IPS-15b (cell line): ENCODE measurements at regions not wholly inside any gene's neighbourhood (a gene's known extent, or its start where the extent isn't known, plus 50 kb on each side); places are given as distances from the start of the nearest gene placed in this dataset.
"Not testable (repeated sequence)": the region's sequence is repeated elsewhere in the genome, so short reads cannot be mapped to it uniquely, and the experiment has no call there.

Source experiments
- H3K27me3 ChIP-seq: one replicate; pipeline ENCODE4 v1.6.1; 2013; ENCODE audit warnings: low read length; ENCODE audit not compliant: control insufficient read depth, insufficient read depth
- H3K36me3 ChIP-seq: one replicate; pipeline ENCODE4 v1.6.1; 2013; ENCODE audit warnings: low read length; ENCODE audit not compliant: control insufficient read depth, insufficient read depth
- H3K4me1 ChIP-seq: one replicate; pipeline ENCODE4 v1.6.1; 2013; ENCODE audit warnings: mild to moderate bottlenecking, low read length; ENCODE audit not compliant: control insufficient read depth, insufficient read depth
- H3K4me3 ChIP-seq: one replicate; pipeline ENCODE4 v1.5.1; 2013; ENCODE audit warnings: low read depth, low read length
- H3K9ac ChIP-seq: one replicate; pipeline ENCODE4 v1.6.1; 2013; ENCODE audit warnings: low read depth, mild to moderate bottlenecking, low read length
- H3K9me3 ChIP-seq: one replicate; pipeline ENCODE4 v1.6.1; 2013; ENCODE audit warnings: mild to moderate bottlenecking, low read length; ENCODE audit not compliant: control insufficient read depth, insufficient read depth

DNA sequence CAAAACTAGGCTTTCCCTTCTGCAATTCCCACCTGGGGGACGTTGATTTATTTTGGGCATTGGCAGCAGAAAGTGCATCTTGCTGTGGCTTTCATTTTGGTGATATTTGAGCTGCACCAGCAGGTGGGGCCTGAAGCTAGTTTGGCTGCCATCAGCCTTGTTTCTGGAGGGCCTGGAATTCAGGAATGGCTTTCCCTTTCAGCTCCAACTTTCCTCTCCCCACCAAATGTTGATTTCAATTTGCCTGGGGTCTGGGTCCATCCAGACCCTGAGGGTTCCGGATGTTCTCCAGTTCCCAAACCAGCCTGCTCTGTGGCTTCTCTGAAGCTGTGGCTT lies 640.4 kb downstream of the TYW1 start:
- Histone ChIP-seq H3K9me3 (no peaks in the 10 kb centered on the region), H3K9ac (no peak overlapping the region), H3K4me1 (no peaks in the 10 kb centered on the region), H3K36me3 (no peaks in the 10 kb centered on the region), H3K4me3 (no peak overlapping the region), H3K27me3 (no peaks in the 10 kb centered on the region)

DNA sequence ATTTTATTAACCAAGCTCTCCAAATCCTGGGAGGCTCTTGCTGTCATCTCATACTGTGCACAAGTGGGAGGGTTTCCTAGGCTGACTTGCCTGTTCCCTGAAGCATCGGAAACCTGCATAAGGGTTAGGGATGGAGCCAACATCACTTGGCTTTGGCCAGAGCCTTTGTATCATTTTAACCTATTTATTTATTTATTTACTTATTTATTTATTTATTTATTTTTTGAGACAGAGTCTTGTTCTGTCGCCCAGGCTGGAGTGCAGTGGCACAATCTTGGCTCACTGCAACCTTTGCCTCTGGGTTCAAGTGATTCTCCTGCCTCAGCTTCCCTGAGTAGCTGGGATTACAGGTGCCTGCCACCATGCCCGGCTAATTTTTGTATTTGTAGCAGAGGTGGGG lies 645.9 kb downstream of the TYW1 start:
- H3K9ac ChIP-seq, H3K27me3 ChIP-seq, H3K36me3 ChIP-seq, H3K9me3 ChIP-seq, H3K4me1 ChIP-seq, H3K4me3 ChIP-seq: not testable (repeated sequence)

DNA sequence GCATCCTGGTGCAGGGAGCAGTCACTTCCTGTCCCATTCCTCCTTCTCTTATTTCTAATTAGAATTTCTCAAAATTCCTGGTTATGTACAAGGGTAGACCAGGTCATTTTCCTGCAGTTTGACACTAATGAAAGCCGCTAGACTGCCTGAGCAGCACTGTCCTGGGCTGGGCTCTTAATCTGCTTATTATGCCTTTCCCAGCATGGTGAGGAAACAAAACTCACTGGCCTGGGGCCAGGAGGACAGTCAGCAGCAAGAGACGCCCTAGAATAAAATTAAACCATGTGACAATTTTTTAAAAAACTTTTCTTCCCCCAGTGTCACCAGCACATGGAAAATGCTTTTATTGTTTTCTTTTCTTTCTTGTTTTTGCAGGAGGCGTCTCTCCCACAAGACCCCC lies 647.5 kb downstream of the TYW1 start:
- Histone ChIP-seq H3K9ac (no peak overlapping the region), H3K4me1 (no peaks in the 10 kb centered on the region), H3K4me3 (no peak overlapping the region), H3K36me3 (no peaks in the 10 kb centered on the region), H3K9me3 (no peaks in the 10 kb centered on the region), H3K27me3 (no peaks in the 10 kb centered on the region)

DNA sequence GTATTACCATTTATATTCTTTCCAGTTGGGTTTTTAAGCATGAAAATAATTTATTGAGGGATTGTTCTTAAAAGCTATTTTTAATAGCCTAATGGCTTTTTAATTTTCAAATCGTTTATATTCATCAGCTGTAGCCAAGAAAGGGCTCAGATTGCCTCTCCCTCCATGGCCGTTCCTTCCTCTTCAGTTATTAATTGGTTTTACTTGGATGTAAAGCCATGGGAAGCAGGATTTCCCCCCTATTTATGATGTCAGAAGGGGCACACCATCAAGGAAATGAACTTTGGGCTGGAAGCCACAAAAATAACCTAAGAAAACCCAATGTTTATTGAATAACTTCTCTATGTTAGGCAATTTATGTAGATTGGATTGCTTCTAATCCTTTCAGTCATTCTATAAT lies 656.3 kb downstream of the TYW1 start:
- Histone ChIP-seq H3K4me1 (no peaks in the 10 kb centered on the region), H3K4me3 (no peak overlapping the region), H3K27me3 (no peaks in the 10 kb centered on the region), H3K36me3 (no peaks in the 10 kb centered on the region), H3K9ac (no peak overlapping the region), H3K9me3 (no peaks in the 10 kb centered on the region)

DNA sequence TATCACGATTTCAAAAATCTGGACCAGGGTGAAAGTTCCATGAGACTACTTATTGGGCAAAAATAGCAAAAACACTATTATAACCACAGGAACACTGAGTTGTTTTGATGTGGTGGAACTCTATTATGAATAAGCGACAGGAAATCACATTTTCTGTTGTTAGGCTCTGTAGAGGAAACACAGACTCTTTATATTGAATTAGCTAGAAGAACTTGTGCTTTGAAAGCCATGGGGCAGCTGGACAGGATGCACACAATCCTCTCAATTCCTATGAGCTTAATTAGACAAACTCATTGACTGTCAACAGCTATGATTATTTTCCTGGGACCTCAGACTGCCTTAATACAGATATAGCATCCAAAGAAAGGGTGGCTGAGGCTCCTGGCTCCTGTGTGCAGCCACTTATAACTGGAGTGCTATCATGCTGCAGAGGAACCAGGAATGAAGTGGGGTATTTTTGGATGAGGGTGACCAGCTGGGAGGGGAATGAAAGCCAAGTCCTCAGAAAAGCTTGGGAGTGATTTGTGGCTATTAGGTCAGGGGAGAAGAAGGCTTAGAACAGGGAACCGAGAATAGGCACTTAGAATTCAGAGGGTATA lies 657.3 kb downstream of the TYW1 start:
- H3K9ac ChIP-seq: no peak overlapping the region
- no peaks in the 10 kb centered on the region for H3K9me3 ChIP-seq
- no peaks in the 10 kb centered on the region for H3K36me3 ChIP-seq
- no peaks in the 10 kb centered on the region for H3K27me3 ChIP-seq
- H3K4me1 ChIP-seq: no peaks in the 10 kb centered on the region
- no peak overlapping the region for H3K4me3 ChIP-seq

DNA sequence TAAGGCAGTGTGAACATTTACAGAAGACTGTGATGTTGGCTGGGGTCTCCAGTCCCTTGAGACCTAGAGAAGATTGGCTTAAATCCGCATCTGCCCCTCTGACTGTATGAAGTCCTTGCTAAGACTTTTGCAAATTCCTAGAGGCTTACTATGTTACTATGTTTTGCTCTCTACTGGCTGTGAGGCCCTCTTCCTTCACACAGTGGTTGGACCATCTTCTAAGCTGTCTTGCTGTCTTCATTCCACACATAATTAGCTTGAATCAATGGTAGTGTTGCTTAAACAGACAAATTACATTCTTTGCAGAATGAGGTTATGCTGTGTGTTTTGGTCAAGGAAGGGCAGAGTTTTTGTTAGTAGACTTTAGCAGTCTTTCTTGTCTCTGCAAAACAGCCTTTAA lies 658.0 kb downstream of the TYW1 start:
- Histone ChIP-seq H3K9ac (no peak overlapping the region), H3K4me3 (no peak overlapping the region), H3K4me1 (no peaks in the 10 kb centered on the region), H3K9me3 (no peaks in the 10 kb centered on the region), H3K36me3 (no peaks in the 10 kb centered on the region), H3K27me3 (no peaks in the 10 kb centered on the region)

DNA sequence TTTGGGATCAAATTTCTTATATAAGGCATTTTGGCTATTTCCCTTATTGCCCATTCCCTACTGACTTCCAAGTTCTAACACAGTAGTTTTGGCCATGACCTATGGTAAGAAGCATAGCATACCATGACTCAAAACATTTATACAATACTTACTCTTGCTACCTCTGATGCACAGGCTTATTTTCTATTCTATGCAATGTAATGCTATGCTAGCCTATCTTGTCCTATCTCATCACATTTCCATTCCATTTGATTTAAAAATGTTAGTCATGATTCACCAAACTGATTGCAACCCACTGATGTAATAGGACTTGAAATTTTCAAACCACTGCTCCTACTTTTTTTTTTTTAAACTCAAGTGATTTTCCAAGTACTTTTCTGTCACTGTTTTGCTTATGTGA lies 658.5 kb downstream of the TYW1 start:
- H3K9me3 ChIP-seq: no peaks in the 10 kb centered on the region
- no peak overlapping the region for H3K4me3 ChIP-seq
- H3K4me1 ChIP-seq: no peaks in the 10 kb centered on the region
- no peaks in the 10 kb centered on the region for H3K27me3 ChIP-seq
- no peak overlapping the region for H3K9ac ChIP-seq
- no peaks in the 10 kb centered on the region for H3K36me3 ChIP-seq

DNA sequence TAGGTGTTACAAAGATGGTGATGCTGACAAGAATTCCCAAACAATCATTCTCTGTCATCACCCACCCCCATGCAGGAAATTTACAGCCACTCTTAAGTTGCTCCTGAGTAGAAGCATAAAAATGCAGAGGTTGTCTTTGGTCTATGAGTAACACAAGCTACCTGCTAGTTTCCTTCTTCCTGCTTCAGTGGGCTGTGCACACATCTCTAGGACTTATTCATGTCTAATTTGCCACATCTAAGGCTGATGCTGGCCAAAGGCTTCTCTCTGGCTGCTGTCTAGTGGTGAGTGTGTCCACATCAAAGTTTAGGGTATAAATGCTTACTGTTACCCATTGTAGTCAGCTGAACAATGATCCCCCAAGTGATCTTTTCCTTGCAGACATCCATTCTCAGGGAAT lies 662.5 kb downstream of the TYW1 start:
- Histone ChIP-seq H3K4me1 (no peaks in the 10 kb centered on the region), H3K36me3 (no peaks in the 10 kb centered on the region), H3K9ac (no peak overlapping the region), H3K27me3 (no peaks in the 10 kb centered on the region), H3K4me3 (no peak overlapping the region), H3K9me3 (peaks cover 8% of the 10 kb centered on the region)

DNA sequence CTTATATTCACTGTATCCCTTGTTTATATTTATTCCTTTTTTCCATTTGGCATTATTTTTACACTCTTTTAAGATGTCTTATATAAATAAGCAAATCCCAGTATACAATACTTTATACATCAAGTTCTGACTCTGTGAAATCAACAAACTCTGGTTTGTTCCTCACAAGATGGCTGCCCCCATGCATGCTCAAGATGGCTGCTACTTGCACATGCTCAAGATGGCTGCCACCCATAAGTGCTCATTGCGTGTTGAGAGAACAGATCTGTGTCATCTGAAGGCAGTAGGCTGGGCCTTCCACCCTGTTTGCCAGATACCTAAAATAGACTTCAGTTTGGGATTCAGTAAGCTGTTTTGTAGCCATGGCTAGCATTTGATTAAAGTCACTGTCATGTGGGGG lies 666.2 kb downstream of the TYW1 start:
- Histone ChIP-seq H3K4me1 (no peaks in the 10 kb centered on the region), H3K4me3 (no peak overlapping the region), H3K9me3 (peaks cover 8% of the 10 kb centered on the region), H3K36me3 (no peaks in the 10 kb centered on the region), H3K27me3 (no peaks in the 10 kb centered on the region), H3K9ac (no peak overlapping the region)

DNA sequence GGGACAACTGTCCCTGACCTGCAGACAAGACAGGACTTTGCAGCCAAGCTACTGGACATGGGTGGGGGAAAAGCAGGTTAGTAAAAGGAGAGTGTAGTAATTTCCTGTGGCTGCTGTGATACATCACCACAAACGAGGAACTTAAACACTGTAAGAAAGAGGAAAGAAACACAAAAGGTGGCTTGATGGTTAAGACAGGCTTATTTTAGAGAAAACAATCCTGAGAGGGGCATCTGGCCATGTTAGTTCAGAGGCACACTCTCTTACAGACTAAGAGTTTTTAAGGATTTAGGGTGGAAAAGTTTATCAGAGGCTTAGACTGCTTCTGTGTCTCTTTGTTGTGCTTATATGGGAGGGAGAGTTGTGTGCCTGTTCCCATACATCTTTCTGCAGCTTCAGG lies 667.0 kb downstream of the TYW1 start:
- Histone ChIP-seq H3K4me1 (no peaks in the 10 kb centered on the region), H3K9ac (no peak overlapping the region), H3K27me3 (no peaks in the 10 kb centered on the region), H3K36me3 (no peaks in the 10 kb centered on the region), H3K9me3 (peaks cover 8% of the 10 kb centered on the region), H3K4me3 (no peak overlapping the region)

DNA sequence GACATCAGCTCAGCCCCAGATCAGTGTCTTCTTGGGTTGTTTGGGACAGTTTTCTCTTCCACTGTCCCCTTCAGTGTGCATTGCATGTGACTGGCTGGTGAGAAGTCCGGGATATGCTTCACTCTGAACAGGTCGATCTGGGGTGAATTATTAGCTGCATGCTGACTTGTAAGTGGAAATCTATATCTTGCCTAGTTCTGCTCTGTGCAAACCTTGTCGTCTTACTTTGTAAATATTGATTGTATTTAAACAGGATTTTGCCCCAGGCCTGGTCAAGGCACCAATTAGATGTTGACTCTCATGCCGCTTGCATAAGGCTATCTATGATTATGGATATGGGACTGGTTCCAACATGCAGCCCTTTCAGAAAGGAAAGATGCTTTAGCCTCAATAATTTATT lies 669.7 kb downstream of the TYW1 start:
- not testable (repeated sequence) for H3K4me3 ChIP-seq, H3K36me3 ChIP-seq, H3K9me3 ChIP-seq, H3K9ac ChIP-seq, H3K27me3 ChIP-seq, H3K4me1 ChIP-seq

DNA sequence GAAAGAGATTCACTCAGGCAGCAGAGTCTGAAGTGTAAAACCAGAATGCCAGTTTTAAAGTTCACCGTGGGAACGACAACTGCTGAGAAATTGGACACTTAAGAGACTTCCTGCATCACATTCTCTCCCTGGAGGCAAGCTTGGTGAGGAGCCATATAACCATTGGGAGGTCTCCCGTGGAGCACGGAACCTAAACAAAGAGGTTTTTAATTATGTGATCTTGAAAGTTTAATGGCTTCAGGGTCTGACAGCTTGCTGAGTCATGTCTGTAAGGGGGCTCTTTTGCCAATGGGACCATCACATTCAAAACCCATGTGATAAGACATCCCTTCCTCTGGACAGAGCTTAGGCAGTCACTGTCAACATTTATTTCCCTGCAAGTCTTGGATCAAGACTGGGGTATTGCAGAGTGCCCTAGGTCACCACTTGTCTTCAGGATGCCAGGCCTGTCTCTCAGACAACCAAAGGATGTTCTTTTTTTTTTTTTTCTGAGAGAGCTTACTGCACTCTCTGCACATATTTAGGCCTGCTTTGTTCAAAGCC lies 674.4 kb downstream of the TYW1 start:
- H3K9me3 ChIP-seq: no peaks in the 10 kb centered on the region
- H3K27me3 ChIP-seq: no peaks in the 10 kb centered on the region
- no peak overlapping the region for H3K9ac ChIP-seq
- no peaks in the 10 kb centered on the region for H3K4me1 ChIP-seq
- no peak overlapping the region for H3K4me3 ChIP-seq
- no peaks in the 10 kb centered on the region for H3K36me3 ChIP-seq

DNA sequence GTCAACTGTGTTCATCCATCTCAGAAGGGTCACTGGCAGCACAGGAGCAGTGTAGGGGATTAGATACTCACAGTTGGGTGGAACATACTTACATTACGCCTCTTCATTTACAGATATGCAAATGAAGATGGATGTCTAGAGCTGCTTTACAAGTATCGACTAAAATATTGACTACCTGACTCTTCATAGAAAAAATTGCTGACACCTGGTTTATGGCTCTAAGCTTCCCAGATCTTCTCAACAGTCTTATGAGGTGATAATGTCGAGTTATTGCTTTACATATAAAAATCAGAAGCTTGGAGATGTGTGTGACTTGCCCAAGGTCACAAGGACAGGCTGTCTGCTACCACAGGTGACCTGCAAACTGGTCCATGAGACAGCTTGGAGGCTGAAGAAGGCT lies 677.2 kb downstream of the TYW1 start:
- Histone ChIP-seq H3K9me3 (no peaks in the 10 kb centered on the region), H3K4me3 (no peak overlapping the region), H3K9ac (no peak overlapping the region), H3K4me1 (no peaks in the 10 kb centered on the region), H3K36me3 (no peaks in the 10 kb centered on the region), H3K27me3 (no peaks in the 10 kb centered on the region)
